ENCODE measurements at regions not wholly inside any gene's neighbourhood (a gene's known extent, or its start where the extent isn't known, plus 50 kb on each side); places are given as distances from the start of the nearest gene placed in this dataset.
"Not testable (repeated sequence)": the region's sequence is repeated elsewhere in the genome, so short reads cannot be mapped to it uniquely, and the experiment has no call there.

DNA sequence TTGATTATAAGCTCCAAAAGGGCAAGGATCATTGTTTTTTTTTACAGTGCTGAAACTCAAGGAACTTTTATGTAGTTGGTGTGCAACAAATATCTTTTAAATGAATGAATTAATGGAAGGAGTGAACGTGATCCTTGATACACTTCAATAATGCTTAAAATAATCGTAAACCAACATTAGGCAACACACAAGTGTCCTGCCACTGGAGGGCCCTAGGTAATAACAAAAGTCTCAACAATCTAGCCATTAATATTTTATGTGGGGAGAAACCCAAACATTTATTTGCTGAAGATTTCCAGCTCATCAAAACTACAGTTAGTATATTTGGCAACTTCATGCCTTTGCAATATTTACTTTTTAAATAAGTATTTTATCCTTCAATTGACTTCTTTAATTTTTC, 309.0 kb upstream of the FBXL7 start:
- no peak for DNase-seq

DNA sequence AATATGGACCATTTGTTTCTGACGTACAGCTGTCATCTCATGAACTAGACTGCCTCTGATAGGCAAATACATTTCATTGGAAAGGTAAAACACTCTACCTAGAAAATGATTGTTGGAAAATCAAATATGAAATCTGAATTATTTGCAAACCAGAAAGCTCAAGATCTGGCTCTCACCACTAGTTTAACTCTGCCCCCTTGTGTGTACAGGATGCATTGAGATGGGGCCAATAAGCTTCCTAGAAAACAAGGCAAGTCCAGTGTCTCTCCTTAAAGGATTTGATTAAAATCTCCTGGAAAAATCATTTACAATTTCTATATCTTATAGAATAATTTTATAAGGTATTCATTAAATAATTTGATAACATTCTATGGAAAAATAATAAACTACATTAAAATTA, 311.9 kb upstream of the ANKH start:
- no peak for DNase-seq

DNA sequence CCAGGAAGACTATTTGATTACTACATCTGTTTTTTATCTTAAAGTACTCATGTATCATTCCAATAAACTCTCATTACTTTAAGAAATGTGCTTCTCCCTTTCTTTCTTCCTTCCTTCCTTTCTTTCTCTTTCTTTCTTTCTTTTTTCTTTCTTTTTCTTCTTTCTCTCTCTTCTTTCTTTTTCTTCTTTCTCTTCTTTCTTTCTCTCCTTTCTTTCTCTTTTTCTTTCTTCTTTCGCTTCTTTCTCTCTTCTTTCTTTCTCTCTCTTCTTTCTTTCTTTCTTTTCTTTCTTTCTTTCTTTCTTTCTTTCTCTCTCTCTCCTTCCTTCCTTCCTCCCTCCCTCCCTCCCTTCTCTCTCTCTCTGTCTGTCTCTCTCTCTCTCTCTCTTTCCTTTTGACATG, 298.6 kb upstream of the ANKH start:
- no peak for DNase-seq

DNA sequence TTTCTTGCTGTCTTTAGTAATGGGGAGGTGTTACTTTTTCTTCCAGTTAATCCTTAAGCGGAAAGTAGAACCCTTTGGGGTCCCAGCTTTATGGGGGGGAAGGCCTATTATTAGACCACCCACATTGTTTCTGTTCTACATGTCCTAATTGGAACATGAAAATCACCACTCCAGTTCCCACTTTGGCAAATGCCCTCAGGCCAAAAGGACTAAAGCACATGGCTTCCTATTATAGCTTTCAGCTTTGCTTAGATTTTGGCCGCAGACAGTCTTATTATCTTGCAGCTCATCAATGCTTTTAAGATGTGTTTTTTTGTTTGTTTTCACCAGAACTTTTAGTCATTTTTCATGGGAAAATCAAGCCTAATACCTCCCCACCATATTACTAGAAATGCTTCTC, 296.8 kb upstream of the ANKH start:
- DNase-seq: no peak

DNA sequence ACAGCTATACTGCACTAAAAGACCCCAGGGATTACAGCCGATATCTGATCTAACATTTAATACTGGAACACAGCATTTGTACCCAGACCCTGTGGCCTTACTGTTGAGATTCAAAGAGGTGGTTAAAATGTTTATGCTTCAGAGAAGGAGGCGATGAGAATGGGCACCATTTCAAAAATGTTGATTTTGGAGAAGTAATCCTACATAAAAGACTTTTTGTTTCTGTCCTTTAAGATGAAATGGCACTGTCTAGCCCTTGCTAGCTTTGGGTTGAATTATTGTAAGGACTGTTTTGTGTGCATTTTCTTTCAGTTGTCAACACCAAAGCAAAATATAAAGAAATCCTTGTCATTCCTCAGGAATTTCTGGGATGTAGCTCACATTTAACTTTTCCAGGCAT, 288.5 kb upstream of the ANKH start:
- no peak for DNase-seq

DNA sequence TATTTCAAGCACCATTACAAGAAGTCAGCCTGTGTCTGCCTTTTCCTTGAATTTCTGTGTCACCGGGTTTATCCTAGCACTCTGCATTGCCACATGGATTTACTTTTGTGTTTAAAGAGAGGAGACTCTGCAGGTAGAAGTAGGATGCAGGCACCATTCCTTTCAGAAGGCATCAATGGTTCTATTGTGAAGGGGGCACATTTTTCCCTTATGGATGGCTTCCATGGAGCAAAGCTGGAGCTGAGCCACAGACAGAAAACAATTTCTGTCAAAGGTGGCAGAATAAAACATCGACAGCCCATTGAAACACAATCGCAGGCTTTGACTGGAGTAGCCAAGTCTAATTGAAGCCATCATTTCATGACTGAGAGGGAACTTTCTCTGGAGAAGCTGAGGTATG, 288.0 kb upstream of the ANKH start:
- DNase-seq: no peak

DNA sequence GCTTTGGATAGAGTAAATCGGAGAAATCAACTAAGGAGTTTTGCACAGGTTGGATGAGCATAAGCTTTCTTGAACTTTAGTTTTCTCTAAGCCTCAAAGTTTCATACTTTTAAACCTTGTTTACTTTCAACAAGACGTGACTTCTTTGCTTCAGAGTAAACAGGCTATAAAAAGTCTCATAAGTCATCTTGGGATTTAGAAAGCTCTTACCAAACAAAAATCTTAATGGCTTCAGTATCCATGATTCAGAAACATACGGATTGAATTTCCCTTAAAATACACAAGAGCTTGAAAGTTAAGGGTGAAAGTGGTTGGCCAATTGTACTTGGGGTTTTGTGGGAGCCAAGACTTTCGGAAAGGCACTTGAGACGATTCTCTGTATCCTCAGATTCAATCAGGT, 270.9 kb upstream of the ANKH start:
- DNase-seq: no peak

DNA sequence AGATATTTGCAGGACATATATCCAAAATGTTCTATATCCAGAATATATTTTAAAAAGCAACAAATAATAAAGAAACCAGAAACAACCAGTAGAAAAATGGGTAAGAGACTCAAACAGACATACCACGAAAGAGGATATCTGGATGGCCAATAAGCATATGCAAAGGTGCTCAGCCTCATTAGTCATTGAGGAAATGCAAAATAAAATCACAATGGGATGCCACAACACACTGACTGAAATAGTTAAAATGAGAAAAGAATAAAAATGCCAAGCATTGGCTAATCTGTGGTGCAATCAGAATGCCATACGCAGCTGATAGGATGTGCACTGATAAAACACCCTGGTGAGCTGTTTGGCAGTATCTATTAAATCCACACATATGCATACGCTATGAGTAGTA, 265.8 kb upstream of the ANKH start:
- DNase-seq: no peak

DNA sequence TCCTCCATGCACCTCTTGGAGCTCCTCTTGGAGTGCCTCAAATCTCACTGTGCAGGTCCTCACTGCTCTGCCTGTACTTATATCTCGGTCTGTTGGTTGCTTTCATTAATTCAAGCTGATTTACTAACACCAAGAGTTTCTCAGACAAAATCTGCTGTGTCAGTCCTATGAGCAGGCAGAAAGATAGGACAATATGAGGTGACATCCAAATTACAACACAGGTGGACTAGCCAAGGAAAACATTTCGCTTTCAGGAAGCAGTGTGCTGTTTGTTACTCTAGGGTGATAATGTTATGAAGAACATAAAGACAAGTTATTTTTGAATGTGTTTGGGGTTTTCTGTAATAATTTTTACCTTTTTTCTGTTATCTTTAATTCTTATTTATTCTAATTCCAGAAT, 264.1 kb upstream of the ANKH start:
- no peak for DNase-seq

DNA sequence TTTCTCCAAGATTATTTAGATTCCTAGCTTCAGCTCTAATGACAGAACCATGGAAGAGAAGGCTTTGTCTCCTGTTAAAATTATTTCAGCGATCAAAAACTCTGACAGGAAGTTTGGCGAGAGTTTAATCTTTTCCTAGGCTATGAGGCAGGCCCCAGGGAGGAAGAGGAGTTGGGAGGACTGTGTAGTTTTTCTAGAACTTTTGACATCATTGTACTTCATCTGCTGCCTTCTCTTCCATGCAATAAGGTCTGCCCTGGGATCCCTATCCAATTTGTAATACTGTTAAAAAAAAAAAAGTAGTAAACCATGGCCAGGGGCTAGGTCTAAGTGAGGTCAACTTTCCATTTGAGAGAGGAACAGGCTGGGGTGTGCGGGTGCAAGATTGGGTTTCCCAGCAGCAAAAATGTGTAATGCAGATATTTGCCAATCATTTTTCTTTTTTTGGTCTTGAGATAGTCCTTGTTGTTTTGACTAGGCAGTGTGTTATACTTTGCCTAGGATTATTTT, 261.9 kb upstream of the ANKH start:
- no peak for DNase-seq

DNA sequence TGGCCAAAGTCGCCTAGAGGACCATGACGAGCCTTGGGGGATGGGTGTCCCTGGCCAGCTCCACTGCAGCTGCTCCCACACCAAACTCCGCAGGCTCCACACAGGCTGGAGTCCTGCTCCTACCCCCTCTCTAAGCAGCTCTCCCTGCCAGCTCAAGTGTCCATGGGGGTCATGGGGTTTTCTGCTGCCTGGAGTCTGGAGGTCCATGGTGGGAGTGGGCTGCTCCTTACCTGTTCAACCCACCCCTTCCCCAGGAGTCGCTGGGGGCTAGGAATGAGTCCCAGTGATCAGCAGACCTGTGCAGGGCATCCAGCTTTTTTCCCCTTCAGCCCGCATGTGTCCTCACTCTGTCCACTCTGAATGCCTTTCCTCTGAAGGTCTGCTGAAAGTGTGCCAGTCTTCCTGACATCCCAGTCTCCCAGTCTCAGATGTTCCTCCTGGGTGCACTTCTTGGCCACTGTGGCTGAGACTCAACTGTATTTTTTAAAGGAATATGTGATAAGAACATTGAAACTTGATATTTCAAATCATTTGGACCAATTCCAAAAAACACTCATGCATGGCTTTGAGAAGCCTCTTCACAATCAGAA, 261.3 kb upstream of the ANKH start:
- DNase-seq: no peak

DNA sequence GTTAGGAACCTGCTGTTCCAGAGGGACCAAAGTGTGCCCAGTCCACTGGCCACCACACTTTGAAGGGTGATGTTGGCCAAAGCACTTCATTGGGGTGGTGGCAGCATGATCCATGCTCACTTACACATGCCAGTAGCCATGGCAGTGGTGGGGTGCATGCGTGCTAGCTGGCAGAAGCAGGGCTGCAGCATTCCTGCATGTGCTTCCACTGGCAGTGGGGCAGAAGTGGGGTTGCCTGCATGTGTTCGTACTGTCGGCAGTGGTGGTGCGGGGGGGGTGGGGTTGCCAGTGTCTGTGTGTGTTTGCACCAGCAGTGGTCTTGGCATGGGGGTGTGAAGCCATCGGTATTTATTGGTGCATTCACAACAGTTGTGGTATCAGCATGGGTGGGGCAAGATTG, 260.3 kb upstream of the ANKH start:
- no peak for DNase-seq

DNA sequence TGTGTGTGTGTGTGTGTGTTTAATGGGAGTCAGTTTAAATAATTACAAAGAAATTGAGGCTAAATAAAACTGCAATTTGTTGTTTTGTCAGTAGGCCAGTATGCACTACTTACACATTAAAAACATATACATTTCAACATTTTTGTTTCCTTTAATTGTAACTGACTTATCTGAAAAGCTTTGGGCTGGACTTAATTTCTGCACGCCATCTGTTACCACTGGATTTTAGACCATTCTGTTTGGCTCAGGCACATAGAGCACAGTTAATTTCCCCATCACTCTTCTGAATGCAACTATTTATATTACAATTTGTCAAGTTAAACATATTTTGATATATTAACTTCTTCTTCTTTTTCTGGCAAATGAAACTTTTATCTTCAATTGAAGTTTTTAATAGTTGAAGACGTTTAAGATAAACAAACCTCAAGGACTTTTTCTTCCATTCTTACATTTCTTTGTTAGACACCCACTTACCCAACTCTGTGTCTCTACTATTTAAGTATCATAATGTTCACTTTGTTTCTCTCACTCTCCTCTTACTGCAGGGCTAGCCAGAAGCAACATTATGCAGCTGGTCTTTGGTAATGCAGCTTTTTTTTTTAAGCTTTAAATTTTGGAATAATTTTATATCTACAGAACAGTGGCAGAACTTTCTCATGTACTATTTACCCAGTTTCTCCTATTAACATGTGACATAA, 253.4 kb upstream of the ANKH start:
- DNase-seq: no peak

DNA sequence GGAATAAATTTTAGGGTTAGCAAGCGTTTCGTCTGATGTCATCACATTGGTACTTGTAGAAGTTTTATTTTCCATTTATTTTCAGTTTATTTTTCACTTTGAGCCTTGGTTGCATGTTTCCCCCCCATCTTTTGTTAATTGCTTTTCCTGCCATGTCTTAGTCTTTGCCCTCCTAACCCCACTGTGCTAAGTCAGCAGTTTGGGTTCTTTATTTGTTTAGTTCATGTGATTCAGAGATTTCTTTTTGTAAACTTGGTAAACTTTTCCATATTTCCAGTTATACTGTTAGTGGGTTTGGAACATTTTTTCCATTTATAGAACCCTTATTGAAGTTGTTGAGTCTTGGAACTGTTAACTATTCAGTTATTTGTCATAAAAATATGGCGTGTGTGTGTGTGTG, 252.9 kb upstream of the ANKH start:
- DNase-seq: no peak

DNA sequence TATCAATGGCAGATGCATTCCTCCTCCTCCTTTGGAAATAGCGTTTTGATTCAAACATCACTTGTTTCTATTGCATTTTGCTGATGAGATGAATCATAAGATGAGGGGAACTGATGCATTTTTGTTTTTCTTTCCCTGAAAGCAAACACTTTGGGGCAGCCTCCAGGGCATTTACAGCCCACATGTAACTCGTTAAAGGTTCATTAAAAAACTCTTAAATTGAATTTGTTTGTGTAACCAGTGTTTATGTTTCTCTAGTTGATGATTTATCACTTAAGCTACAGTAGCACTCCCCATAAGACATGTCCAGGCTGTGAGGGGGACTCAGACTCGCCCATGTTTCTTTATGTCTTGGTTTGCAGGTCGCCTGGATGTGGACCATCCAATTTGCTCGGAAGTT, 246.1 kb upstream of the ANKH start:
- no peak for DNase-seq

DNA sequence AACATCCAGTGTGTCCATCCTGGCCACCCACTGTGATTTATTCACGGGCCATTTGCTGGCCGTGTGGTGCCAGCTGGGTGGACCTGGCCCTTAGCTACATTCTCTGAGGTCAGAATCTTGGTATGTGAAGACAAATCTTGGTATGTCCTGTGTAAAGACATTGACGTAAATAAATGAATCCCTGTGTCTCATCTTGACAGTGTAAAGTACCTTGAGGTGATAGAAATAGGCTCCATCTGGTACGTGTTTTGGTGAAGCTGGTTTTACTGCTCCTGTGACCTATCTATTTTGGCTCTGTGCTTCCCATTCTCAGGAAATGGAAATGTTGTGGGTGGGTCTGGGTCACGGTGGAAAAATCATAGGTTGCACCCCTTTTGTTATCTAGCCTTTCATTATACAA, 245.4 kb upstream of the ANKH start:
- no peak for DNase-seq

DNA sequence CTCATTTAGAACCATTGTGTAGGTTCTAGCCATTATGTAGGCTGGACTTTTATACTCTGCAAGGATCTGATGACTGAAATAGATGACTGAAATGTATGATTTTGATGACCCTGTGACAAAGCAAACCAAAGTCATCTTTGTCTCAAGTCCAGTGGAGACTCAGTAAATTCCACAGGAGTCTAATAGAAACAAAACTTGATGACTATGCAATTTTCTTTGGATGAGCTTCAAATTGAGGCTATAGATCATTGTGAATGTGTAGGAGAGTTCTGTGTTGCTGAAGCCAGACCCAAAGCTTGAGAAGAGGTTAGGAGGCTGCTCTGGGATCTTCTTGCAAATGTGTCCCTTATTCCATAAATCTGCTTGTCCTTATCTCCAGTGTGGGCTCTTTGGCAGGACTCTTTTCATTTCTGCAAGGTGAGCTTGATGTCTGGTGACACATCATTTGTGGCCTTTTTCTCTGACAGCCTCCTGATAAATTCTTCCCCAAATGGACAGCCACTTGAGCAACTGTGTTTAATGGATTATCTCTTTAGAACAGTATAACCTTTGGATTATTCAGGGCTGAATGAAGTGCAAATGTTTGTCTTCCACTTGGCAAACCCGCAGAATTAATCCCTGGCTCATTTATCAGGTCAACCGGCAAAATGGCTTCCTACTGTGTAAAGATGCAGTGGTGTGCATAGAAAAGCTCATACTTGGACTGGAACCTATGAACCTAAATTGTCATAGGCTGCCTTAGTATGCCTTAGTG, 235.1 kb upstream of the ANKH start:
- DNase-seq: no peak

DNA sequence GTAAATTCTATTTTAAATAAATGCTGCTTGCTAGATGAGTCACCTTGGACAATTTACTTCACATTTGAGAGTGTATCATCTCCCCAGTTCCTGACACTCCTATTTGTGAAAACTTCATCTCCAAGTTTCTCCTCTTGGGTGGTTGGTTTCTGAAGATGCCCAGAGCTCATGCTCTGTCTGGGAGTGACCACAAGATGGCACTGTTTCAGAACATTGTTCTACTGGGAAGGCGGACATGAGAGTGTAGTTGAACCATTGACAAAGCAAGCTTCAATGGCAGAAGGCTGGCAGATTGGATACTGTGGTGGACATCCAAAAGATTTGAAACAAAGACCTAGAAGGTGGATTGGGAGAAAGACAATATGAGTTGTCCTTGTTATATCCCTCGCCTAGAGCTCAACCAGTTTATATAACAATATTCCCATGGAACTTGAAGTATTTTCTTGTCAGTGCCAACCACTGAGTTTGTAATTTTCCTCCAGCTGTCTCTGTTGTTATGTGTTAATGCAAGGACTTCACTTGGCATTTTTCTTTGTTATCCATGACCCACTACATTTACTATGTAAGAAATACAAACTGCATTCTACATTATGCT, 234.3 kb upstream of the ANKH start:
- peak; percentile 56 for DNase-seq

DNA sequence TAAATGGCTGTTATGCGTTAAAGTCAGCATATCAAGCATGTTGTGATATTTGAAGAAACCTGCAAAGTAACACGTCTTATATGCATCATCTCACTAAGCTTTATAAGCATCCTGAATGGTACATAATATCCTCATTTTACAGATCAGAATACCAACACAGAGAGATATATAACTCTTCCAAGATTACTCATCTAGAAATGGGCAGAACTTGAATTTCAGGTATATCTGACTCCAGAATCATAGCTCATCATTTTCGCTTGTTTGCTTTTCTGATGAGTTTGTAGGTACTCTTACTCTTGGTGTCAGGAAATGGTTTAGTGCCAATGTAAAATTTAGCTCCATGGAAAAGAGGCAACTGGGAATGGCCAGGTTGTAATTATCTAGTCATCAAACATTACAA, 232.3 kb upstream of the ANKH start:
- DNase-seq: no peak

DNA sequence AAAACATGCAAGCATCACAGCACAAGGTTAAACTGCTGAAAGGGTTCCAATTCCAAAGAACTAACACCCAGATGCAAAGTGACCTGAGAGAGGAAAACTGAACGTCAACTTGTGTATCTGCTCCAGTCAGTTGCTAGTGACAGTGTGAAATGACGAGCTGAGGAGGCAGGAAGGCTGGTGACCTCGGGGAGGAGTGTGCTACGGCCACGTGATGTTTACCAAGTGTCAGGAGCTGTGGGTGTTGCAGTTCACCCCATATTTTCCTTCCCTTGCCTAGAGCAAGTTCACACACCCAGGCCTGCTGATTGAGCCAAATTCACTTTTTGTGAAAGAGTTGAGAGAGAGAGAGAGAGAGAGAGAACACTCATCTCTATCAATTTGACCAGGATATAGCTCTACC, 231.6 kb upstream of the ANKH start:
- no peak for DNase-seq

DNA sequence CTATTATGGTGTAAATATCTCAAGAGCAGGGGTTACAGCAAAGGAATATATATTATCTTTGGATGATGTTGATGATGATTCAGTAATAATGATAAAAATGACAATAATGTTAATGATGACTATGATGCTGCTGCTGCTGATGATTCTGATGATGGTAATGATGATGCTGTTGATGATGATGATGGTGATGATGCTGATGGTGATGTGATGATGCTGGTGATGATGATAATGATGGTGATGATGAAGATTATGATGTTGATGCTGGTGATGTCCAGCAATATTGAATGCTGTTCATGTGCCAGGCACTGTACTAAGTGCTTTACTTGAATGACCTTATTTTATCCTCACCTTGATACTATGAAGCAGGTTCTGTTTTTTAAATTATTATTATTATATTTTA, 226.0 kb upstream of the ANKH start:
- DNase-seq: no peak

DNA sequence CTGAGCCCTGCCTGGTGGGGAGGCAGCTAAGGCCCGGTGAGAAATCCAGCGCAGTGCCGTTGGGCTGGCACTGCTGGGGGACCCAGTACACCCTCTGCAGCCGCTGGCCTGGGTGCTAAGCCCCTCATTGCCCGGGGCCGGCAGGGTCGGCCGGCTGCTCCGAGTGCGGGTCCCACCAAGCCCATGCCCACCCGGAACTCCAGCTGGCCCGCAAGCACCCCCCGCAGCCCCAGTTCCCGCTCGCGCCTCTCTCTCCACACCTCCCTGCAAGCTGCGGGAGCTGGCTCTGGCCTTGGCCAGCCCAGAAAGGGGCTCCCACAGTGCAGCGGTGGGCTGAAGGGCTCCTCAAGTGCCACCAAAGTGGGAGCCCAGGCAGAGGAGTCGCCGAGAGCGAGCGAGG, 225.1 kb upstream of the ANKH start:
- not testable (repeated sequence) for DNase-seq

DNA sequence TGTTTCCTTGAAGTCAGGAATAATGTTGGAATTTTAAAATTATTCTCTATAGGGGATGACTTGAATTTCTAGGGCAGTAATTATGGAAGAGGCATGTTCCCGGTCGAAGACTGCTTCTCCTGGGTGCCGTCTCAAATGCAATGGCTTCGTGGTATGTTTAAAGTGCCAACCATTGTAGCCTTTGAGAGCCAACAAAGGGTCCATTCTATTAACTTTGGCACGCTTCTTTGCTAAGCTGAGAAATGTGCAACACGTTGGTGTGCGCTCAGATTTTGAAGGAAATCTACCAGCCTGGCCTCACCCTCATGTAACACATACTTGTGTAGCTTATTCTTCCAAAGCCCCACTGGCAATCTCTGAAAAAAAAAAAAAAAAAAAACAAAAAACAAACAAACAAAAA, 221.2 kb upstream of the ANKH start:
- DNase-seq: no peak

DNA sequence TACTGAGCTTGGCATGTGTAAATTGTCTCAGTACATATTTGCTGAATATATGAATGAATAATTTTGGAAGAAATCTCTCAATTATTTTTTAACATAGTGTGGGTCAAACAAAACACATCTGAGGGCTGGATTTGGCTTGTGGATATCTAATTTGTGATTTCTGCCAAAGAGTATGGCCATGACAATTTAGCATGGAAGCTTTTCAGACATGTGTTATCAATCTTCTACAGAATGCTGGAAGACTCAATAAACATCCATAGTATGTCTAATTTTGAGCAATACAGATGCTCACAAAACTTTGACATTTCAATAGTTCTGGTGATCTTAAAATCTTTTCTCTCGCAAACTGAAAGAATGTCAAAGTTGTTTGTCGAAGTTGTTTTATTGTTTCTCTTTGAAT, 214.1 kb upstream of the ANKH start:
- no peak for DNase-seq
